Activated T-helper 1 cell treated with anti-CD3 and anti-CD28 coated beads, Interleukin-2, amount 50 U/mL, for 16 hours (primary cell): ENCODE measurements at regions not wholly inside any gene's neighbourhood (a gene's known extent, or its start where the extent isn't known, plus 50 kb on each side); places are given as distances from the start of the nearest gene placed in this dataset.
"Not testable (repeated sequence)": the region's sequence is repeated elsewhere in the genome, so short reads cannot be mapped to it uniquely, and the experiment has no call there.

Source experiments
- DNase-seq, 2 donors: peaks; one replicate each; pipeline ENCODE4 v3.0.0-alpha.2; 2020; ENCODE audit warnings: low read depth in 1 of 2, low spot score in 1 of 2

DNA sequence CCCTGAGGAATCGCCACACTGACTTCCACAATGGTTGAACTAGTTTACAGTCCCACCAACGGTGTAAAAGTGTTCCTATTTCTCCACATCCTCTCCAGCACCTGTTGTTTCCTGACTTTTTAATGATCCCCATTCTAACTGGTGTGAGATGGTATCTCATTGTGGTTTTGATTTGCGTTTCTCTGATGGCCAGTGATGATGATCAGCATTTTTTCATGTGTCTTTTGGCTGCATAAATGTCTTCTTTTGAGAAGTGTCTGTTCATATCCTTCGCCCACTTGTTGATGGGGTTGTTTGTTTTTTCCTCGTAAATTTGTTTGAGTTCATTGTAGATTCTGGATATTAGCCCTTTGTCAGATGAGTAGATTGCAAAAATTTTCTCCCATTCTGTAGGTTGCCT is 223.5 kb downstream of the MAF start:
- not testable (repeated sequence) for DNase-seq

GRCh38 chr16:79375351-79375750 is 225.2 kb downstream of the MAF start:
- DNase-seq: no peak

DNA sequence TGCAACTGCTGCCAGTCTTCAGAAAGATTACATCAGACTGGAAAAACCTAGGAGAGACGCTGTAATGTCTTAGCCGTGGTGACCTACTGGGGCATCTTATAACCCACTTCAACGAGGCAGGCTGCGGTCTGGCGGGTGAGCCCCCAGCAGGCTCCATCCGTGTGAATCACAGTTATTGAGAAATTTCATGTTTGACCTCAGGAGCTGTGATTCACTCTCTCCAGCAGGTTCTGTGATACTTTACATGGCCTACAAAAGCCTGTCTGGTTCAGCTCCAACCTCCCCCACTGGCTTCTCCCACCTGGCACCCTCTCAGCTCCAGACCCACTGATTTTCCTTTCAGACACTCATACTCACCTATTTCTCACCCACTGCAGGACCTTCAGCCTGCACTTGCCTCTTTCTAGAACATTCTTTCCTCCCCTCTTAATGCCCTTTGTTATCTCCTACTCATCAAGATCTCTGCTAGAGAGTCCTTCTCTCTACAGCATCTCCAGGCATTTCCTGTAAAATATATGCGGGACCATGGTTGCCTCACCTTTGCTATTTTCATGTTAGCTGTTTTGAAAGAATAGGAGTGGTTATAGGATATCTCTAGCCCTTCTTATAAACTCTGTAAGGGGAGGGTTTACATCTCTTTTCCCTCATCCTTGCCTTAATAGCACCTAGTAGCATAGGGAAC is 227.9 kb downstream of the MAF start:
- DNase-seq: no peak

- no peak for DNase-seq
Observed at GRCh38 chr16:79370736-79371135, 229.8 kb downstream of the MAF start.

- no peak for DNase-seq
Observed at GRCh38 chr16:79369796-79370195, 230.7 kb downstream of the MAF start.

DNA sequence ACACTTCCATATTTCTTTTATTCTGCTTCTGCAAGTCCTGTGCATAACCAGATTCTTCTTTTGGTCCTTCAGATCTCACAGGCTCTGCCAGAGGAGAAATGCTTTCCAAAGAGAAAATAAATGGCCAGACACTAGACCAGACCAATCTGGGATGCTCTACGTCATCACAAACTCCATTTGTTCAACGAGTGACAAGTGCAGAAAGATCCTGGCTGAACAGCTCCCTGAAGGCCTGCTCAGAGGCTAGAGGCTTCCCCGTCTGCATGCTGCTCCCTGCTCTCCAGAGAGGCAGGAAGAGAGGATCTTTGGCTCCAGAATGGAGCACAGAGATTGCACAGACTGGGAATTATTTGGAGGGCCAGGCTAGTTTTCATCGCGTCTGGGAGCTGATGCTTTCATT is 232.7 kb downstream of the MAF start:
- DNase-seq: no peak

DNA sequence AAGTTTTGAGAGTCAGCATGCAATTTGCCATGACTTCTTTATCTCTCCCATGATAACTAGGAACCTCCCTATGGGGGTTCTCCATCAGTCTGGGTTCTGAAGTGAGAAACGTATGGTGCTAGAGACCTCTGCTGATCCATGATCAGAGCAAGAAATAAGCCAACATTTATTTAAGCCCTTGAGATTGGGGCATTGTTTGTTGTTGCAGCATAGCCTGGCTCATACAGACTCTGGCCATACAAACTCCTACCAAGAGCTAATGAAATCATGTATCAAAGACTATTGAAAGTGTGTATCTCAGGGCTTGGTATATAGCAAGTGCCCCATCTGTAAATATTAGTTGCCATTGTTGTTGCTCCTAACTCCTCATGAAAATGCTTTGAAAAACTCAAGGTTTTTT is 233.9 kb downstream of the MAF start:
- no peak for DNase-seq

GRCh38 chr16:79365702-79366101 is 234.8 kb downstream of the MAF start:
- no peak for DNase-seq

DNA sequence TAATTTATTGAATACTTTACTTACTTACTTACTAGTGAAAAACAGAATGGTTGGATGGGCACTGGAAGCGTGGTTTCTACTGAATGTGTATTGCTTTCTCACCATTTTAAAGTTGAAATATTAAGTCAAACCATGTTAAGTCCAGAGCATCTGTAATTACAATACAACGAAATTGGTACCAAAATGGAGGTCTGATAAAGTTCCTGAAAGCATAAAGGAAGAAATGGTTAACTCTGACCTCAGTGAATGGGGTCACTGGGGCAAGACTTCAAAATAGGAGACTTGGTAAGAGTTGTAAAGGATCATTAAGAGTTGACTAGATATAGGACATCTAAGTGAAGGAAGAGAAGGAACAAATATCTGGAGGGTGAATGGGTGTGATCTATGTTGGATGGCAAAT is 237.1 kb downstream of the MAF start:
- DNase-seq: no peak

DNA sequence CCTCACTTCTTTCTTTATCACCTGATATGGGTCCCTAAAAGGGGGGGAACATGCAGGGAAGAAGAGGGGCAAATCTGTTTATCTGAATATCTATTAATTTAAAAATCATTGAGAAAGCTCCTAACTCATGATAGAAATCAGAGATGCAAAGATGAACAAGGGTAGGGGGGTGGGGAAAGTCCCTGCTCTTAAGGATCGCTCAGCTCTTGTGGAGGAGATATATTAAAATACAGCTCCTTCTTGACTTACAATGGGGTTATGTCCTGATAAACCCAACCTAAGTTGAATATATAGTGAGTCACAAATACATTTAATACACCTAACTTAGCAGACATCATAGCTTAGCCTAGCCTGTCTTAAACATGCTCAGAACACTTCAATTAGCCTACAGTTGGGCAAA is 237.5 kb downstream of the MAF start:
- no peak for DNase-seq

GRCh38 chr16:79362300-79362970 is 238.1 kb downstream of the MAF start:
- DNase-seq: no peak

DNA sequence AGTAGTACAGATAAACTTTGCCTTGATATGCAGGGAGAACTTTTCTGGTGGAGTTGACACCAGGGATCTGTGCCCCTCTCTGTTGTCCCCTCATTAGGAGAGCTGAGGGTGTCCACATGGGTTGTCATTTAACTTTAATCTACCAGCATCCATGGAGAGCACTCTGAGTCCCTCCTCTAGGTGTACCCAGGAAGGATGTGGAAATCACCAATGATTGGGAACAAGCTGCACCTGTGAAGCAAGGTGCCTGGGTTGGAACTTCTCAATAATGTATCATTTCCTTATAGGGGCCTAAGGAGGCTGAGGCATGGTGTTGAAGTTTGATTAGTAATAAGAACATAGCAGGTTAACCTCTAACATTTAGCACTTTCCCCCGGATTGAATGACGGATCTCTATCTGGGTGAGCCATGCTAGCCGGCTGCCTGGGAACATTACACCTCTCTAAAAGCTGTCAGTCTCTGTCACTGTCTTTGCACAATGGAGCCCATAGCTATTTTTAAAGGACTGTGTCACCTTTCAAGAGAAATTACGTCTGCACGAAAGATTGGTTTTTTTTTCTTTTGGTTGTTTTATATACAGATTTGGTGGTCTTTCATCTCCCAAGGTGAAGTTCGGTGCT is 239.3 kb downstream of the MAF start:
- no peak for DNase-seq

DNA sequence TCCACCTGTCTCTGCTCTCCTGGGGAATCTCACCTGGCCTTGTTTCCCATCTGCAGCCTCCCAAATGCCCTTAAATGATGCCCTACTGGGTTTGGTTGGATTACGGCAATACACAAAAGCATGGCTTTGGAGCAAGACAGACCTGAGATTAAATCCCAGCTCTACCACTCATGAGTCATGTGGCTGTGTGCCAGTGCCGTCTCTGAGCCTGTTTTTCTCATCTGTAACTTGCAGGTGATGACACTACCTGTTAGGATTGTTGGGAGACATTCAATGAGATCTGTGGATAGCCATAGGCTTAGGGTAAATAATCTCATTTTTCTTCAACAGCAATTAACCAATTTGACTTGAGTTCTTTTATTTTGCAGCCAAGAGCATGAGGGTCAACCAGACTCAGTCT is 240.3 kb downstream of the MAF start:
- no peak for DNase-seq

DNA sequence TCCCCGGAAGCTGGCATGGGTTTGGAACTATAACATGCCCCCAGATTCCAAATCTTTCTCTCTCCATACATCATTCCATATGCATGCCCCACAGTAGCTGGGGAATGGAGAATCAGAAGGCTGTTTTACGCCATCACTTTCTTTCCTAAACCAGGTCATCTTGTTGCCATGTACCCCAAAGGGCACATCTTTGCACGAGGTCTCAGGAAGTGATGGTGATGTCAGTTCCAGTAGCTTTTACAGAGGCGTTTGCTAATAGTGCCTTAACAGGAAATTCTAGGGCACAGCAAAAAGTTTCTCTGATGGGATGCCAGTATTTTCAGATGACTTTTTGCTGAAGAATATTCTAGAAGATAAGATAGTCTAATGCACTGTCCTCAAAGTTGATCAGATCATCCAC is 241.5 kb downstream of the MAF start:
- no peak for DNase-seq

DNA sequence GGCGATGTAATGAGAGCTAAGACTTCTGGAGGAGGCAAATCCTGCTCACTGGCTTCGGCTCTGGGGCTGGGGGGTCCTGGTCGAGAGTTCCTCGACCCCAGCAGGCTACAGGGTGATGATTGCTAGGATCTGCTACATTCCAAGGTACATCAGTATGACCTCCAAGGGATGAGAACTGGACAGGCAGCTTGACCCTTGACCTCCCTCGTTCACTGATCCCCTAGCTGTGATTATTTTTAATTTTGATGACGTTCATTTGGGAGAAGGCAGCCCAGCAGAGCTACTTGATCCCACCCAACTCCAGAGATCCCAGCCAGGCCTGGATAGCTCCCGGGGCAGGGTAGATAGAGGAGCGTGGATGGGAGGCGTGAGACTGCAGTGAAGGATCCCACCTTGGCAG is 242.3 kb downstream of the MAF start:
- no peak for DNase-seq

GRCh38 chr16:79355600-79356358 is 244.8 kb downstream of the MAF start:
- DNase-seq: no peak

DNA sequence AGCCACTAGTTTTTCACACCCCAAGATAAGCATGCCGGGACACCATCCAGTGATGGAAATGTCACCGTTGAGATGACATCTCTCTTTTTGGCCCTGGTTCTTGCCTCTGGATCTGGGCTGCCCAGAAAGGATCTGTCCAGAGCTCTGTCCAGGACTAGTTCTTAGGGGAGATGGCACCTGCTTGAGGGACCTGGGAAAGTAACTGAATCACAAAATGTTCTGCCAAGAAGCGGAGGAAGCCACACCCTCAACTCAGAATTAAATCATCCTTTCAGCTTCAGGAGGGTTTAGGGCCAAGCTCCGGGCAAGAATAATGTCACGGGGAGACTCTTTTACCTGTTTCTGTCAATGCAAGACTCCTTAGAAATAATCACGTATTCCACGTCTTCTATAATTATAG is 248.6 kb downstream of the MAF start:
- DNase-seq: no peak

DNA sequence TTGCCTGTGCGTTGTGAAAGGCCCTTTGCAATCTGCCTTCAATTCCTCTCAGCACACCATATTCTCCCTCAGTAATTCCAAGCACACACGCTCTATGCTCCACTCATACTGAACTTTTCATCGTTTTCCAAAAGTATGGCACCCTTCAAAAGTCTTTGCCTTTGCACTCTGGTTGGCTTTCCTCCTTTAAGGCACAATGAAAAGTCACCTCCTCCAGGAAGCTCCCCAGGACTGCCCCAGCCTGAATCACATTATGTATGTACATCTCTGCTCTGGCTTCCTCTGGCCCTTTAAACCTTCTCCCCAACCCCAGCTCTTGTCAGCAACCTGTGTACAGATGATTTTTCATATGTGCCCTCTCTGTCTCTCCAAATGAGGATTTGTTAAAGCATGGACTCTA is 250.7 kb downstream of the MAF start:
- no peak for DNase-seq

- DNase-seq: no peak
Observed at GRCh38 chr16:79348521-79349306, 251.8 kb downstream of the MAF start.

- no peak for DNase-seq
Observed at GRCh38 chr16:79347277-79347676, 253.3 kb downstream of the MAF start.

DNA sequence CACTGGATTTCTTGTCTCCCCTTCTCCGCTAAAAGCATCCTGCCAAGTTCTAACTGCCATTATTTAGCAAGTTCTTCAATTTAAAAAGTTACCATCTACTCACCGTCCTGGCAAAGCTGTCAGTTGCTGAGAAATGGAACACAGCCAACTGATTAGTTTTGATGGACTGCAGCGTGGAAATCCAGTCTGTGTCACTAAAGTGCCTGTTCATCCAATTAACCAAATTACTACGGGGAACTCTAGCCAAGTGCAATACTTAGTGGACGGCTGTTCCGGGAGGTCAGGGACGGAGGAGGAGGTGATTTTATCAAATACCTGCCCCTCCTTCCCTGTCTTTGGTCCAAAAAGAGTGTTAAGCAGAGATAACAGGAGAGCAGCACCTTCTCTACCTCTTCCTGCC is 260.7 kb downstream of the MAF start:
- no peak for DNase-seq
